Lung (tissue), 11 donors: ENCODE measurements at regions not wholly inside any gene's neighbourhood (a gene's known extent, or its start where the extent isn't known, plus 50 kb on each side); places are given as distances from the start of the nearest gene placed in this dataset.
A peak's percentile ranks its signal among the peaks of the same experiment; 100 is the strongest.
"Not testable (repeated sequence)": the region's sequence is repeated elsewhere in the genome, so short reads cannot be mapped to it uniquely, and the experiment has no call there.

Experiments
- ATAC-seq: fragments of 200-7000 bp; cut with Tn5 transposase; one replicate; pipeline ENCODE4 v1.9.1; 2020; ENCODE audit warnings: moderate number of reproducible peaks; ENCODE audit not compliant: insufficient read depth, low FRiP score
- DNase-seq, 3 donors: peaks; one replicate each; pipeline ENCODE4 v3.0.0-alpha.2; 2013 to 2017
- H3K27ac ChIP-seq, 2 donors: one replicate each; pipeline ENCODE4 v1.5.1; 2013; ENCODE audit warnings: mild to moderate bottlenecking in 2 of 2, moderate library complexity in 2 of 2, control low read depth in 1 of 2, inconsistent platforms in 1 of 2, low read depth in 1 of 2, low read length in 1 of 2
- H3K27me3 ChIP-seq, 3 donors: one replicate each; pipeline ENCODE4 v1.5.1; 2013; ENCODE audit warnings: low read length in 2 of 3; ENCODE audit not compliant: control insufficient read depth in 3 of 3, insufficient read depth in 3 of 3
- H3K36me3 ChIP-seq, 4 donors: one replicate each; pipeline ENCODE4 v1.5.1; 2013; ENCODE audit warnings: low read length in 4 of 4, mild to moderate bottlenecking in 1 of 4, moderate library complexity in 1 of 4; ENCODE audit not compliant: control insufficient read depth in 4 of 4, insufficient read depth in 4 of 4
- H3K4me1 ChIP-seq, 5 donors: one replicate each; pipeline ENCODE4 v1.5.1; 2013; ENCODE audit warnings: low read length in 5 of 5, mild to moderate bottlenecking in 2 of 5, moderate library complexity in 1 of 5; ENCODE audit not compliant: control insufficient read depth in 5 of 5, insufficient read depth in 5 of 5
- H3K4me3 ChIP-seq: one replicate; pipeline ENCODE4 v1.5.1; 2013; ENCODE audit warnings: mild to moderate bottlenecking, control low read depth, moderate library complexity
- H3K9ac ChIP-seq, 2 donors: one replicate each; pipeline ENCODE4 v1.5.1; 2013; ENCODE audit warnings: low read length in 2 of 2, control low read depth in 1 of 2; ENCODE audit not compliant: insufficient read depth in 1 of 2
- H3K9me3 ChIP-seq, 4 donors: one replicate each; pipeline ENCODE4 v1.5.1; 2013; ENCODE audit warnings: low read length in 3 of 4, mild to moderate bottlenecking in 1 of 4, moderate library complexity in 1 of 4; ENCODE audit not compliant: control insufficient read depth in 4 of 4, insufficient read depth in 3 of 4
- WGBS, 2 donors: extraction: QIAGEN DNeasy Blood & Tissue Kit; methylation state at CpG; one replicate each; pipeline ENCODE4 v1.1.7; 2013; 5-methylcytosine and 5-hydroxymethylcytosine counted together
- TF ChIP-seq, protein P1 (sequence below): IDR thresholded peaks from 2 replicates; pipeline ENCODE4 v1.5.1; 2012; ENCODE audit warnings: mild to moderate bottlenecking; ENCODE audit errors: control extremely low read depth, extremely low read depth
- donor health status: control.
- donor health status: control.
- donor health status: Bipolar disorder and iron deficiency.
- donor health status: healthy.
- donor health status: DM: yes; HTN: yes; CAD: no.

DNA sequence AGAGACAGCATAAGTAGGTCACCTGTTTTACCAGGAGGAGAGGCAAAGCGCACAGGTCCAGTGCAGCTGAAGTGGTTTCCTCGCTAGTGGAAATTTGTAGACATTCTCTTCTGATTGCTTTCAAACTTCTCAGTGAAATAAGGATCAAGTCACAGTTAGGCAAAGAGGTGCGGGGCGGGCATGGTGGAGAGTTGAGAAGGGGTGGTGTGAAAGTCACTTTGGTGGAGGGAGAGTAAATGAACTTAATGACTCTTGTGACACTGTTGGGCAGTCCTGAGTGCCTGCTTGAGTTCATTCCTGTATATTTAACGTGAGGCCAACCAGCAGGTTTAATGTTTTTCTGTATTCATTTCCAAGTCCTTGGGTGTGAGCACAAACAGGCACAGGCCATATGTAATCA lies 235.6 kb downstream of the TRIML1 start:
- Histone ChIP-seq H3K36me3 (no peaks in the 10 kb centered on the region), H3K9me3 (peaks cover 0 to 10% (median 0%) of the 10 kb centered on the region in 4 donors), H3K9ac (no peak overlapping the region), H3K4me3 (no peak overlapping the region), H3K27me3 (no peaks in the 10 kb centered on the region), H3K4me1 (no peaks in the 10 kb centered on the region), H3K27ac (no peak overlapping the region)
- peak; percentile 25 for ATAC-seq
- peak; percentile 29 to 59 (median 29) for DNase-seq
- TF ChIP-seq, protein P1, sequence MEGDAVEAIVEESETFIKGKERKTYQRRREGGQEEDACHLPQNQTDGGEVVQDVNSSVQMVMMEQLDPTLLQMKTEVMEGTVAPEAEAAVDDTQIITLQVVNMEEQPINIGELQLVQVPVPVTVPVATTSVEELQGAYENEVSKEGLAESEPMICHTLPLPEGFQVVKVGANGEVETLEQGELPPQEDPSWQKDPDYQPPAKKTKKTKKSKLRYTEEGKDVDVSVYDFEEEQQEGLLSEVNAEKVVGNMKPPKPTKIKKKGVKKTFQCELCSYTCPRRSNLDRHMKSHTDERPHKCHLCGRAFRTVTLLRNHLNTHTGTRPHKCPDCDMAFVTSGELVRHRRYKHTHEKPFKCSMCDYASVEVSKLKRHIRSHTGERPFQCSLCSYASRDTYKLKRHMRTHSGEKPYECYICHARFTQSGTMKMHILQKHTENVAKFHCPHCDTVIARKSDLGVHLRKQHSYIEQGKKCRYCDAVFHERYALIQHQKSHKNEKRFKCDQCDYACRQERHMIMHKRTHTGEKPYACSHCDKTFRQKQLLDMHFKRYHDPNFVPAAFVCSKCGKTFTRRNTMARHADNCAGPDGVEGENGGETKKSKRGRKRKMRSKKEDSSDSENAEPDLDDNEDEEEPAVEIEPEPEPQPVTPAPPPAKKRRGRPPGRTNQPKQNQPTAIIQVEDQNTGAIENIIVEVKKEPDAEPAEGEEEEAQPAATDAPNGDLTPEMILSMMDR, result no peak
- WGBS, 2 donors, result 67 to 83% methylated on average over 5 of the region's 5 CpGs

DNA sequence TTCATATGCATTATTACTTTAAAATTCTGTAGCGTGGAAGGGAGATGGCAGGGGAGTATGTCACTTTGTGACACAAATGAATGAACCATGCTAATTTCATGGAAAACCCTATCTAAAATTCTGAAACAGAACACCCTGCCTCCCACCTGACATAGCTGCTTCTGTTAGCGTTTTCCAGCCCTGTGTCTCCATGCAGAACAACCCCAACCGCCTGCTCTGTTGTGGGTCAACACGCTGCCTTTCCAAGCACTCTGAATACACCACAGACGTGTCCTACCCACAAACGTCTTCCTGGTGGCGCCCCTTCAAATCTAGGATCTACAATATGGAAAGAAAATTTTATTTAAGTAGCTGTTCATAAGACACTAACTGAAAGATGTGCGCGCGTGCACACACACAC lies 238.6 kb downstream of the TRIML1 start:
- Histone ChIP-seq H3K9me3 (peaks cover 0 to 13% (median 0%) of the 10 kb centered on the region in 4 donors), H3K9ac (no peak overlapping the region), H3K4me3 (no peak overlapping the region), H3K4me1 (no peaks in the 10 kb centered on the region), H3K27me3 (no peaks in the 10 kb centered on the region), H3K36me3 (no peaks in the 10 kb centered on the region), H3K27ac (no peak overlapping the region)
- 92 to 93% methylated on average over 10 of the region's 10 CpGs for WGBS, 2 donors
- TF ChIP-seq, protein P1, result no peak
- DNase-seq, result no peak
- ATAC-seq, result no peak

DNA sequence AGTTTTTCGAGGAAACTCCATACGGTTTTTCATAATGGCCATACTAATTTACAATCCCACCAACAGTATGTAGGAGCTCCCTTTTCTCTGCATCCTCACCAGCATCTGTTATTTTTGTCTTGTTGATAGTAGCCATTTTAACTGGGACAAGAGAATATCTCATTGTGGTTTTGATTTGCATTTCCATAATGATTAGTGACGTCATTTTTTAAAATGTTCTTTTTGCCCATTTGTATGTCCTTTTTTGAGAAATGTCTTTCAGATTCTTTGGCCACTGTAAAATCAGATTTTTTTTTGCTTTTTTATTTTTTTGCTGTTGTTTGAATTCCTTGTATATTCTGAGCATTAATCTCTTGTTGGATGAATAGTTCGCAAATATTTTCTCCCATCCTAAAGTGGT lies 243.9 kb downstream of the TRIML1 start:
- no peak overlapping the region for H3K27ac ChIP-seq
- WGBS, 2 donors, result 97 to 98% methylated on average over 4 of the region's 4 CpGs
- peaks cover 0 to 3% (median 0%) of the 10 kb centered on the region in 4 donors for H3K9me3 ChIP-seq
- no peak for DNase-seq
- H3K36me3 ChIP-seq, result no peaks in the 10 kb centered on the region
- H3K4me3 ChIP-seq, result no peak overlapping the region
- H3K27me3 ChIP-seq, result no peaks in the 10 kb centered on the region
- ATAC-seq, result no peak
- TF ChIP-seq, protein P1, result no peak
- H3K9ac ChIP-seq, result no peak overlapping the region
- no peaks in the 10 kb centered on the region for H3K4me1 ChIP-seq

DNA sequence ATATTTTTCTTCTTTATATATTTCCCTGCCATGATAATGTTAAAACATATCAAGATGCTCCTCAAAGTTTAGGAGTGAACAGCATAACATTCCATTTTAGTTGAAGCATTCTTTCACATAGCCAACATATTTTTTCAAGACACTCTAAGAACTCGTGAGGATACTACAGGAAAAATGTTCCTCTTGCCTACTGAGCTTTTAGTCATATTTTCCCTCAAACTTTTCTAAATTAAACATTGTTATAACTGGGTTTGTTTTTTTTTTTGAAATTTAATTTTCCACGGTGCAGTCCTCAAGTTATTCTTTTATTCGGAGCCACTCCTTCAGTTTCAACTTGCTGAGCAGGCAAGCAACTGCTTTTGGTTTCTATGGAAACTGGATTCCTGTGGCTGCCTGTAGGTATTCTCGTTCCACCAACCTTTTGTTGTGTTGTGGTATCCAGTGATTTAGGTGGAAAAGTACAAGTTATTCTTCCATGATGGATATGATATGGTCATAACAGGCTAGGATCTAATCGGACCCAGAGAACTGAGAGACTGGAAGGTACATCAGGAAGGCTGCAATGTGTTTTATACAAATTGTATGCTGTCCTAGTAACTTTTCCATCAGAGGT lies 248.0 kb downstream of the TRIML1 start:
- H3K27ac ChIP-seq, result no peak overlapping the region
- H3K4me1 ChIP-seq, result no peaks in the 10 kb centered on the region
- H3K27me3 ChIP-seq, result no peaks in the 10 kb centered on the region
- TF ChIP-seq, protein P1, result no peak
- no peaks in the 10 kb centered on the region for H3K36me3 ChIP-seq
- WGBS, 2 donors, result 39 to 54% methylated on average over 5 of the region's 5 CpGs
- DNase-seq (peak in 2 of 3 donors; percentile 39 to 51), ATAC-seq (no peak)
- H3K9ac ChIP-seq, result no peak overlapping the region
- H3K4me3 ChIP-seq, result no peak overlapping the region
- H3K9me3 ChIP-seq, result peaks cover 0 to 2% (median 0%) of the 10 kb centered on the region in 4 donors

DNA sequence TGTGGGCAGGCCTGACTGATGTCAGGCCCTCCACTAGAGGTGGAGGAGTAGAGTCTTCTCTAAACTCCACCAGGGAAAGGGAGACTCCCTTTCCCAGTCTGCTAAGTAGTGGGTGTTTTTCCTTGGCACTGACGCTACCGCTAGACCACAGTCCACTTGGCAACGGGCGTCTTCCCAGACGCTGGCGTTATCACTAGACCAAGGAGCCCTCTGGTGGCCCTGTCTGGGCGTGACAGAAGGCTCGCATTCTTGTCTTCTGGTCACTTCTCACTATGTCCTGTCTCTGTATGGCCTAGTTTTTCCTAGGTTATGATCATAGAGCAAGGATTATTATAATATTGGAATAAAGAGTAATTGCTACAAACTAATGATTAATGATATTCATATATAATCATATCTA lies 252.1 kb downstream of the TRIML1 start:
- H3K9ac ChIP-seq, DNase-seq, H3K4me3 ChIP-seq, H3K36me3 ChIP-seq, H3K9me3 ChIP-seq, H3K27me3 ChIP-seq, H3K27ac ChIP-seq, H3K4me1 ChIP-seq, ATAC-seq: not testable (repeated sequence)
- WGBS, 2 donors, result 95 to 97% methylated on average over 8 of the region's 8 CpGs
